ENCODE measurements at regions not wholly inside any gene's neighbourhood (a gene's known extent, or its start where the extent isn't known, plus 50 kb on each side); places are given as distances from the start of the nearest gene placed in this dataset.

- TF ChIP-seq, protein P1, sequence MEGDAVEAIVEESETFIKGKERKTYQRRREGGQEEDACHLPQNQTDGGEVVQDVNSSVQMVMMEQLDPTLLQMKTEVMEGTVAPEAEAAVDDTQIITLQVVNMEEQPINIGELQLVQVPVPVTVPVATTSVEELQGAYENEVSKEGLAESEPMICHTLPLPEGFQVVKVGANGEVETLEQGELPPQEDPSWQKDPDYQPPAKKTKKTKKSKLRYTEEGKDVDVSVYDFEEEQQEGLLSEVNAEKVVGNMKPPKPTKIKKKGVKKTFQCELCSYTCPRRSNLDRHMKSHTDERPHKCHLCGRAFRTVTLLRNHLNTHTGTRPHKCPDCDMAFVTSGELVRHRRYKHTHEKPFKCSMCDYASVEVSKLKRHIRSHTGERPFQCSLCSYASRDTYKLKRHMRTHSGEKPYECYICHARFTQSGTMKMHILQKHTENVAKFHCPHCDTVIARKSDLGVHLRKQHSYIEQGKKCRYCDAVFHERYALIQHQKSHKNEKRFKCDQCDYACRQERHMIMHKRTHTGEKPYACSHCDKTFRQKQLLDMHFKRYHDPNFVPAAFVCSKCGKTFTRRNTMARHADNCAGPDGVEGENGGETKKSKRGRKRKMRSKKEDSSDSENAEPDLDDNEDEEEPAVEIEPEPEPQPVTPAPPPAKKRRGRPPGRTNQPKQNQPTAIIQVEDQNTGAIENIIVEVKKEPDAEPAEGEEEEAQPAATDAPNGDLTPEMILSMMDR (conservative IDR thresholded peaks at IDR 0.05 in 1 of 2, IDR thresholded peaks at IDR 0.05 in 1 of 2; ENCODE audit: low read depth in 1 of 2, low read length in 2 of 2): no peak
- no peak for TF ChIP-seq EZH2 (IDR thresholded peaks at IDR 0.05; ENCODE audit: low read length, missing control alignments)
Observed at GRCh38 chr4:35690271-35690670, 554.0 kb downstream of the ARAP2 start.

Measured in fibroblast of lung (primary cell).